ENCODE measurements at regions not wholly inside any gene's neighbourhood (a gene's known extent, or its start where the extent isn't known, plus 50 kb on each side); places are given as distances from the start of the nearest gene placed in this dataset.

DNA sequence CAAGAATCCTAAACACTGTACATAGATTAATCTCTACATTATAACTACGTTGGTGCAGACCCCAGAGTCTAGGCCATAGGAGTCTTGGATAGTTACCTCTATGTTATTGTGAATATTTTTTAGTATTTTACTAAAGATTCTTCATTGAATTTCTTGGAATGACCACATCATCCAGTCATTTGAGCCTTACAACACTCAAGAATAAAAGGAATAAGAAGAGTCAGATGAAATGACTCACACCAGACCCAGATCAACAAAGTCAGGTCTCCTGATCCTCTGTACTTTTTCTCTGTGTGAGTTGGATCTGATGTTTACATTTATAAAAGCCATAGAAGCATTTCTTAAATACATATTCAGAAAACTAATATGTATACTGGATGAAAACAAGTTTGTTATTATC lies 179.2 kb upstream of the ARHGAP20 start:
- Histone ChIP-seq H3K4me3 (no peak overlapping the region), H3K27ac (no peak overlapping the region), H3K9me3 (no peaks in the 10 kb centered on the region), H3K4me1 (no peaks in the 10 kb centered on the region), H3K27me3 (replicated peaks in 1 of 7) (no peaks in the 10 kb centered on the region), H3K36me3 (no peaks in the 10 kb centered on the region)
- no peak for DNase-seq
- no peak for TF ChIP-seq POLR2AphosphoS5 (IDR thresholded peaks at IDR 0.05)
- TF ChIP-seq POLR2A (IDR thresholded peaks at IDR 0.05), result no peak
- TF ChIP-seq CTCF (IDR thresholded peaks at IDR 0.05 in 8 of 11, conservative IDR thresholded peaks at IDR 0.05 in 3 of 11), result no peak
- WGBS, 5 donors, result 78 to 93% (median 83%) methylated on average over 1 of the region's 1 CpG
- intact Hi-C loops (cut with DNase I; ENCODE audit: low total_unique reads), result no loop called here

DNA sequence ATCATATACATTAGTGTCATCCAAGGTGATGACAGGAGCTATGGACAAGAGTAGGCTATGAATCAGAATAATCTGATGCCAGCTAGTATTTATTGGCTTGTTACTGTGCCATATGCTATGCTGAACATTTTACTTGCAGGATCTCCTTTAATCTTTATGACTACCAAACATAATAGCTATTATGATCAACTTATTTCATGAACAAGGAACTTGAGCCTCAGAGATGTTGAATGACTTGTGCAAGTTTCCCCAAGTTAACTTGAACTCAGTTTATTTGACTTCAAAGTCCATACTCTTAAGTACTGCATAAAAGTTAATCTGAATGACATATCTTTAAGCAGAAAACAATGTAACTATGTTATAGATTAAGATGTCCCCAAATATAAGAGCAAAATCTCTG lies 178.8 kb upstream of the ARHGAP20 start:
- Histone ChIP-seq H3K9me3 (no peaks in the 10 kb centered on the region), H3K4me1 (no peaks in the 10 kb centered on the region), H3K27ac (no peak overlapping the region), H3K27me3 (replicated peaks in 1 of 7) (no peaks in the 10 kb centered on the region), H3K4me3 (no peak overlapping the region), H3K36me3 (no peaks in the 10 kb centered on the region)
- no peak for DNase-seq
- no peak for TF ChIP-seq POLR2AphosphoS5 (IDR thresholded peaks at IDR 0.05)
- intact Hi-C loops (cut with DNase I; ENCODE audit: low total_unique reads), result no loop called here

DNA sequence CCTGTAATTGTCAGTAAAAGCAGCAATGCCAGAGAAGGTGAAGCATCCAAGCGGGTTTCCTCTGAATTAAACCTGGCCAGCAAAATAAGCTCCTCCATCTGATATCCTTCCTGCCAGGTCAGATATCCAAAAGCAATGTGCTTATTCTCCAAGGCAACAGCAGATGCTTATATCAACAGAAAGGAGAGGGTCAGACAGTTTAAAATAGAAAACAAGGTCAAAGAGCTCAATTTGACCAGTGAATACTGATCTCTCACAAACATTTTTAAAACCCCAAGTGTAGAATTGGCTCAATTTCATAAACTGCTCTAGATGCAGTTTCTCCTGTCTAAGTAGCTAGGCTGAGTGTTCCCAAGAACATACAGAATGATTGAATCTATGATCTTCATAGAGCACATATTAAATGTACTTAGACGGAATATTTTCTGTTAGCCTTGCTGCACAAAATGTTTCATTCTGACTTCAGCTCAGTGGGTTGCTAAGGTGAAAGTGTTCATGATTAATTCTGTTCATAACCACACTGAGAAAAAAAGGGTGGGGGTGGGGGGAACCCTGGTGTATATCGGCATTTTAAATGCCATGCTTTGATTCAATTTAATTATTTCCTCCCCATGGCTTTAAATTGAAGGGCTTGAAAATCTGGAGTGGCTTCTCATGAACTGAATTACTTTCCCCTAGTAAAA lies 174.2 kb upstream of the ARHGAP20 start:
- Histone ChIP-seq H3K4me3 (no peak overlapping the region), H3K9me3 (no peaks in the 10 kb centered on the region), H3K4me1 (peaks cover 0 to 6% (median 0%) of the 10 kb centered on the region in 6 donors), H3K27me3 (replicated peaks in 1 of 7) (no peaks in the 10 kb centered on the region), H3K36me3 (no peaks in the 10 kb centered on the region), H3K27ac (no peak overlapping the region)
- WGBS, 5 donors, result 56 to 80% (median 70%) methylated on average over 3 of the region's 3 CpGs
- TF ChIP-seq POLR2A (IDR thresholded peaks at IDR 0.05), result no peak
- TF ChIP-seq POLR2AphosphoS5 (IDR thresholded peaks at IDR 0.05), result no peak
- TF ChIP-seq CTCF (IDR thresholded peaks at IDR 0.05 in 8 of 11, conservative IDR thresholded peaks at IDR 0.05 in 3 of 11), result no peak
- intact Hi-C loops (cut with DNase I; ENCODE audit: low total_unique reads), result no loop called here
- DNase-seq, result no peak

GRCh38 chr11:110883256-110883655 lies 171.0 kb upstream of the ARHGAP20 start:
- H3K27ac ChIP-seq, result no peak overlapping the region
- no peak for DNase-seq
- H3K27me3 ChIP-seq (replicated peaks in 1 of 7), result no peaks in the 10 kb centered on the region
- peaks cover 0 to 6% (median 0%) of the 10 kb centered on the region in 6 donors for H3K4me1 ChIP-seq
- H3K4me3 ChIP-seq, result no peak overlapping the region
- no peak for TF ChIP-seq POLR2A (IDR thresholded peaks at IDR 0.05)
- no peaks in the 10 kb centered on the region for H3K36me3 ChIP-seq
- WGBS, 5 donors, result 58 to 81% (median 67%) methylated on average over 3 of the region's 3 CpGs
- no peaks in the 10 kb centered on the region for H3K9me3 ChIP-seq
- intact Hi-C loops (cut with DNase I; ENCODE audit: low total_unique reads), result no loop called here

GRCh38 chr11:110878513-110878912 lies 166.3 kb upstream of the ARHGAP20 start:
- no peaks in the 10 kb centered on the region for H3K27me3 ChIP-seq (replicated peaks in 1 of 7)
- H3K36me3 ChIP-seq, result no peaks in the 10 kb centered on the region
- no peak for DNase-seq
- intact Hi-C loops (cut with DNase I; ENCODE audit: low total_unique reads), result no loop called here
- H3K4me1 ChIP-seq, result peaks cover 0 to 4% (median 0%) of the 10 kb centered on the region in 6 donors
- WGBS, 5 donors, result 72 to 91% (median 77%) methylated on average over 1 of the region's 1 CpG
- H3K4me3 ChIP-seq, result no peak overlapping the region
- no peaks in the 10 kb centered on the region for H3K9me3 ChIP-seq
- no peak overlapping the region for H3K27ac ChIP-seq
- TF ChIP-seq POLR2AphosphoS5 (IDR thresholded peaks at IDR 0.05), result no peak
- TF ChIP-seq POLR2A (IDR thresholded peaks at IDR 0.05), result no peak
- TF ChIP-seq CTCF (IDR thresholded peaks at IDR 0.05 in 8 of 11, conservative IDR thresholded peaks at IDR 0.05 in 3 of 11), result no peak

All from spleen (tissue), 11 donors.